ENCODE measurements at regions not wholly inside any gene's neighbourhood (a gene's known extent, or its start where the extent isn't known, plus 50 kb on each side); places are given as distances from the start of the nearest gene placed in this dataset.

DNA sequence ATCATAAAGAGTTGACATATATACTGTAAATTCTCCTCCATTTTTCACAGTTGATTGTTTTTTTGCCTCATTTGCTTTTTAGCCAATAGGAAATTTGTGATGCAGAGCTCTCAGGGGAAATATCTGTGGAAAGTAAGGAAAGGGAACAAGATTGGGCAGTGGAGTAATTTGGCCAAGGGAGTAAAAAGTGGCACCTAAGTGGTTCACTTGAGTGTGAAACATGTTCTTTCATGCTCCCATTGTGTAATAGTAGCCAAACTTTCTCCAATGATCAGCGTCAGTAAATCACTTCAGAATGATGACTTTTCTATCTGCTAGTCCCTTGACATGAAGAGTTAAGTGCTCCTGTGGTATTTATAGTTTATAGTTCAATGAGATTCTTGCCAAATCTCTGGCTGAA lies 141.9 kb upstream of the KCNJ3 start:
- TF ChIP-seq, protein P1, sequence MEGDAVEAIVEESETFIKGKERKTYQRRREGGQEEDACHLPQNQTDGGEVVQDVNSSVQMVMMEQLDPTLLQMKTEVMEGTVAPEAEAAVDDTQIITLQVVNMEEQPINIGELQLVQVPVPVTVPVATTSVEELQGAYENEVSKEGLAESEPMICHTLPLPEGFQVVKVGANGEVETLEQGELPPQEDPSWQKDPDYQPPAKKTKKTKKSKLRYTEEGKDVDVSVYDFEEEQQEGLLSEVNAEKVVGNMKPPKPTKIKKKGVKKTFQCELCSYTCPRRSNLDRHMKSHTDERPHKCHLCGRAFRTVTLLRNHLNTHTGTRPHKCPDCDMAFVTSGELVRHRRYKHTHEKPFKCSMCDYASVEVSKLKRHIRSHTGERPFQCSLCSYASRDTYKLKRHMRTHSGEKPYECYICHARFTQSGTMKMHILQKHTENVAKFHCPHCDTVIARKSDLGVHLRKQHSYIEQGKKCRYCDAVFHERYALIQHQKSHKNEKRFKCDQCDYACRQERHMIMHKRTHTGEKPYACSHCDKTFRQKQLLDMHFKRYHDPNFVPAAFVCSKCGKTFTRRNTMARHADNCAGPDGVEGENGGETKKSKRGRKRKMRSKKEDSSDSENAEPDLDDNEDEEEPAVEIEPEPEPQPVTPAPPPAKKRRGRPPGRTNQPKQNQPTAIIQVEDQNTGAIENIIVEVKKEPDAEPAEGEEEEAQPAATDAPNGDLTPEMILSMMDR (IDR thresholded peaks at IDR 0.05) = no peak
- TF ChIP-seq POLR2A (IDR thresholded peaks at IDR 0.05) (no peak), POLR2AphosphoS5 (IDR thresholded peaks at IDR 0.05) (no peak)

Measured in gastroesophageal sphincter (tissue), 3 donors.